Activated naive CD4-positive, alpha-beta T cell treated with anti-CD3 and anti-CD28 coated beads, Interleukin-2, amount 10 ng/mL, durations not matched to agents 7 days and 5 days (primary cell): ENCODE measurements at regions not wholly inside any gene's neighbourhood (a gene's known extent, or its start where the extent isn't known, plus 50 kb on each side); places are given as distances from the start of the nearest gene placed in this dataset.
"Not testable (repeated sequence)": the region's sequence is repeated elsewhere in the genome, so short reads cannot be mapped to it uniquely, and the experiment has no call there.

Experiments
- CTCF ChIA-PET: fragments of 350-600 bp; sonication (Branson Sonifier 250); formaldehyde crosslinking; loops from one replicate; lab custom pipeline; 2021; ENCODE audit warnings: antibody characterized with exemption; lab: Charles Lee
- DNase-seq: peaks from one replicate; pipeline ENCODE4 v3.0.0-alpha.2; 2020
- H3K27ac Mint-ChIP-seq: one replicate; pipeline ENCODE4 v1.8.0; 2021; ENCODE audit warnings: mild to moderate bottlenecking, moderate library complexity, mixed read lengths
- H3K27me3 Mint-ChIP-seq: one replicate; pipeline ENCODE4 v1.8.0; 2021; ENCODE audit warnings: mild to moderate bottlenecking, mixed read lengths
- H3K36me3 Mint-ChIP-seq: one replicate; pipeline ENCODE4 v1.8.0; 2021; ENCODE audit warnings: mixed read lengths
- H3K4me1 Mint-ChIP-seq: one replicate; pipeline ENCODE4 v1.8.0; 2021; ENCODE audit warnings: mixed read lengths
- H3K4me3 Mint-ChIP-seq: one replicate; pipeline ENCODE4 v1.8.0; 2021; ENCODE audit warnings: mild to moderate bottlenecking, moderate library complexity, mixed read lengths
- H3K9me3 Mint-ChIP-seq: one replicate; pipeline ENCODE4 v1.8.0; 2021; ENCODE audit warnings: mixed read lengths

DNA sequence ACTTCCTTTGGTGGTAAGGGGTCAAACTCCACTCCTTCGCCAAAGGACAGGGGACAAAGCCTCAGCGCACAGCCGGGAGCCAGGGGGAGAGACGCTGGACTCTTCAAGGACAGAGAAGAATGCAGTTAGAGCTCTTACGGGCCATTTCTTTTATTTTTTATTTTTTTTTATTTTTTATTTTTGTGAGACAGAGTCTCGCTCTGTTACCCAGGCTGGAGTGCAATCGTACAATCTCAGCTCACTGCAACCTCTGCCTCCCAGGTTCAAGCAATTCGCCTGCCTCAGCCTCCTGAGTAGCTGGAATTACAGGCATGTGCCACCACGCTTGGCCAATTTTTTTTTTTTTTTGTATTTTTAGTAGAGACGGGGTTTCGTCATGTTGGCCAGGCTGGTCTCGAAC is 93.2 kb upstream of the RPH3AL start, which contains the start of gene RFLNB:
Gene RFLNB, minus strand, starts transcription at position 101 of the 400 bp plus-strand sequence.
- DNase-seq, H3K27me3 Mint-ChIP-seq, H3K9me3 Mint-ChIP-seq, H3K4me3 Mint-ChIP-seq: not testable (repeated sequence)
- peaks cover 50% of the 10 kb centered on the region for H3K36me3 Mint-ChIP-seq
- H3K27ac Mint-ChIP-seq, result peak within 1 kb of the TSS; percentile 33
- CTCF ChIA-PET, result interaction anchor here (0.6 kb wide), 1 partner anchor 27 kb away, joined by 4 read pairs; no protein-coding TSS in a partner anchor
- peaks cover 18% of the 10 kb centered on the region for H3K4me1 Mint-ChIP-seq

DNA sequence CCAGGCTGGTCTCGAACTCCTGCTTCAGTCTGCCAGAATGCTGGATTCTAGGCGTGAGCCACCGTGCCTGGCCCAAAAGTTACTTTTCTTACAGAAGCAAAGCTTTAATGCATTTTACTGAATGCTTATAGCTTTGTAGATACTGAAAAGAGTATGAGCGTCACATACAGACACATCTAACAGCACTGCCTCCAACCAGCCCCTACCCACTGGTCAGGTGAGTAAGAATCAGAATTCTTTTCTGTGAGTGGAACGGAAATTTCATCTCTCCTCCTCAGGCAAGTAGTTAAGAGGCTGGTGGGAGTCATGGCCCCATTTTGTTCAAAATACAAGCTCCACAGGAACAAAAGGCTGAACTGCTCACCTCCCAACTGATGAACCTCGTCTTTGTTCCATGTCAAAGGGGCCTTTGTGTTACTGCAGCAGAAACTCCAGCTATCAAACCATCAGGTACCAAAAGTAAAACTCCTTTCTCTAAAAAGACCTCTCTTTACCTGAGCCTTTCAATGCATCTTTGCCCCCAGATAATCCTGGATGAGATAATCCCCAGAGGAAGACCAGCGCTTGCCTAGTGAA is 92.4 kb upstream of the RPH3AL start:
- Mint-ChIP-seq H3K36me3 (peaks cover 57% of the 10 kb centered on the region), H3K9me3 (no peaks in the 10 kb centered on the region), H3K4me1 (peaks cover 21% of the 10 kb centered on the region), H3K27ac (peak overlapping the region; percentile 33), H3K4me3 (no peak overlapping the region), H3K27me3 (no peaks in the 10 kb centered on the region)
- CTCF ChIA-PET, result interaction anchor here (1.4 kb wide), 1 partner anchor 32 kb away, joined by 4 read pairs; no protein-coding TSS in a partner anchor
- no peak for DNase-seq

DNA sequence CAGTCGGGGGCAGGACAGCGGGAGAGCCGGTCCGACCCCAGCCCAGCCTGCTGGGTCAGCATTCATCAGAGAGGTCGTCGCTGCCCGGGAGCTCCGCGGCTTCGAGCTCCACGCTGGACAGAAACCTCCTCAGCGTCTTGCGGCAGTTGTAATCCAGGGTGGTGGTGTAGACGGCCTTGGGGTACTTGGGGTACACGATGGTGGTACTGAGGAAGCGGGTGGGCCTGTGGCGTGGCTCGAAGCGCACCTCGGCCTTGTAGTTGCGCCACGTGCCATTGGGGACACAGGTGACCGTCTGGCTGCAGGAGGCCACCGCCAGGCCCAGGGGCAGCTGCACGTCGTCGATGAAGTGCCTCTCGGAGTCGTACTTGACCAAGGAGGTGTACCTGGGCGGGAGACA is 90.5 kb upstream of the RPH3AL start:
- H3K4me3 Mint-ChIP-seq, result no peak overlapping the region
- H3K36me3 Mint-ChIP-seq, result peaks cover 71% of the 10 kb centered on the region
- H3K27ac Mint-ChIP-seq, result no peak overlapping the region
- peaks cover 21% of the 10 kb centered on the region for H3K4me1 Mint-ChIP-seq
- H3K27me3 Mint-ChIP-seq, result no peaks in the 10 kb centered on the region
- CTCF ChIA-PET, result interaction anchor here (0.5 to 0.9 kb wide), 2 partner anchors 19 to 31 kb away, joined by 3 read pairs; no protein-coding TSS in a partner anchor
- H3K9me3 Mint-ChIP-seq, result no peaks in the 10 kb centered on the region
- no peak for DNase-seq

DNA sequence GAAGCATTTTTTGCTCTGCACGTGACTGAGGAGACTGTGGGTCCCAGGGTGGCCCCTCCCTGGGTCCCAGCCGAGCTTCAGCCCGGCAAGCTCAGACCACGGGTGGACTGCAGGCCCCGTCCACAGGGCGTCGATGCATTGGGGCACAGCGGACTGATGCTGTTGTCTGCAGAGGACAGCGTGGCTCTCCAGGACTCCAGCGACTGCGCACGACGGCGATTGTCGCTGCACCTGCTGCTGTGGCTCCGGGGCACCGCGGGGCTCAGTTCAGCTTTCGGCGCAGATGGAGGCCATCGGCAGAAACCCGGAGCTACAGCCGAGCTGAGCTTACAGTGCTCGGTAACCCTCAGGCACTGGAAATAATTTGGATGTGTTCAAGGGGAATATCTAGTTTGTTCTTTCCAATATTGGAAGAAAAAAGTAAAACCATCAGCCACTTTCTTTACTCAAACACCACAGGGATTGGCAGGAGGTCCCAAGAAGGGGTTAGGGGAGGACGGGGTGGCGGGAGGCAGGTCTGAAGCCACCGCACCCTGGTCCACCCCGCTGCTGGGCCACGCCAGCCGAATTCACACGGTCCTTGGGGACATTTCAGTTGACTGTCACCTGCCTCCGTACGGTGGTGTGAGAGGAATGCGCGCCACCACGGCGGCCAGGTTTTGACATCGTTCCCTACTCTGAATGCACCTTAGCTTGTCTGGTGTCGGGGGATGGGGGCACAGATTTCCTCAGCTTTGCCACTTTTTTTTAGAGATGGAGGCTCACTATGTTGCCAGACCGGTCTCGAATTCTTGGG is 88.7 kb upstream of the RPH3AL start:
- H3K27ac Mint-ChIP-seq, result no peak overlapping the region
- peaks cover 7% of the 10 kb centered on the region for H3K4me1 Mint-ChIP-seq
- DNase-seq, result no peak
- peaks cover 67% of the 10 kb centered on the region for H3K36me3 Mint-ChIP-seq
- H3K4me3 Mint-ChIP-seq, result no peak overlapping the region
- peaks cover 2% of the 10 kb centered on the region for H3K9me3 Mint-ChIP-seq
- CTCF ChIA-PET, result no interaction called here
- H3K27me3 Mint-ChIP-seq, result no peaks in the 10 kb centered on the region

DNA sequence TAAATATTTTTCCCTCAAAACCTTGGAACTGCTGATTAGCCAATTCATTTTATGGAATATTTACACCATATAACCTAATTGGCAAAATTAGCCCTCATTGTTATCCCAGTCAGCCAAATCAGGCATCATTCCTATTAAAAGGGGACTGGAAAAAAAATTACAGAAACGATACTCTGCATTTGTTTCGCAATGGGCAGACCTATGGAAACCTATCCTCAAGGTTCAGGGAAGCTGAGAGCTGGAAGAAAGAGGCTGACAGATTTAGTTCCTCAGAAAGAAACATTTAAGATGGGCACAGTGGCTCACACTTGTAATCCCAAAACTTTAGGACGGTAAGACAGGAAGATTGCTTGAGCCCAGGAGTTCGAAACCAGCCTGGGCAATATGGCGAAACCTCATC is 85.6 kb upstream of the RPH3AL start:
- peaks cover 6% of the 10 kb centered on the region for H3K4me1 Mint-ChIP-seq
- H3K27me3 Mint-ChIP-seq, result peaks cover 2% of the 10 kb centered on the region
- CTCF ChIA-PET, result no interaction called here
- no peak overlapping the region for H3K27ac Mint-ChIP-seq
- DNase-seq, result no peak
- H3K36me3 Mint-ChIP-seq, result peaks cover 58% of the 10 kb centered on the region
- no peak overlapping the region for H3K4me3 Mint-ChIP-seq
- H3K9me3 Mint-ChIP-seq, result peaks cover 13% of the 10 kb centered on the region

DNA sequence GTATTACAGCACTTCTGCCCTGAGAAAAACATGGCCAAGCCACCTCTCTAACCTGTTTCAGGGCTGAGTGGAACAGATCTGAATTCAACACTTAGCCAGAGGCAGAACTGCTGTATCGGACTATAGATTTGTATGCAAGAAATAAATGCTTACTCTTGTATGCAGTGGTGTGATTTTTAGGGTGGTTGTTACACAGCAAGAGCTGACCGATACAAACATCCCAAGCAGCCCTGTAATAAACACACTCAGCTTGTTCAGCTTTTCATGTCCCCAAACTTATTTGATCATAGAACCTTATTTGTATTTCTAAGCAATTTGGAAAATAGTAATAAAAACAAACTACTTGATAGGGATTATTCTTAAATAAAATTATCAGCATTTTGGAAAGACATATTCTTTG is 84.9 kb upstream of the RPH3AL start:
- H3K27me3 Mint-ChIP-seq, result peaks cover 4% of the 10 kb centered on the region
- peaks cover 13% of the 10 kb centered on the region for H3K9me3 Mint-ChIP-seq
- no peak overlapping the region for H3K4me3 Mint-ChIP-seq
- no peak for DNase-seq
- CTCF ChIA-PET, result no interaction called here
- H3K4me1 Mint-ChIP-seq, result peaks cover 6% of the 10 kb centered on the region
- H3K36me3 Mint-ChIP-seq, result peaks cover 52% of the 10 kb centered on the region
- no peak overlapping the region for H3K27ac Mint-ChIP-seq

DNA sequence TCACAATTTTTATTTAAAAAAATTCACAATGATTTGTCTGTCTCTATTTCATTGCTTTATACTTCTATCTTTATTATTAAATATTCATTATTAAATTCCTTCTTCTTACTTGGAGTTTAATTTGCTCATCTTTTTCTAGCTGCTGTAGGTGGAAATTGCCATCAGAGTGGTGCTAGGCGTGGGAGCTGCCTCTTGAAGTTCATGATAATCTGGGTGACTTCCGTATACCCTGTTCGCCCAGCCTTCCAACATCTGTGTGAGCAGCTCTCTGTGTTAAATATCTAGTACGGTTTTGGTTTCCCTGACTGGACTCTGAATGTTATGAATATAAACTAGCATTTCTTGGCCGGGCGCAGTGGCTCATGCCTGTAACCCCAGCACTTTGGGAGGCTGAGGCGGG is 84.0 kb upstream of the RPH3AL start:
- Mint-ChIP-seq H3K27ac (no peak overlapping the region), H3K4me1 (peaks cover 6% of the 10 kb centered on the region), H3K9me3 (peaks cover 13% of the 10 kb centered on the region), H3K4me3 (no peak overlapping the region), H3K36me3 (peaks cover 46% of the 10 kb centered on the region), H3K27me3 (peaks cover 4% of the 10 kb centered on the region)
- CTCF ChIA-PET, result no interaction called here
- no peak for DNase-seq

DNA sequence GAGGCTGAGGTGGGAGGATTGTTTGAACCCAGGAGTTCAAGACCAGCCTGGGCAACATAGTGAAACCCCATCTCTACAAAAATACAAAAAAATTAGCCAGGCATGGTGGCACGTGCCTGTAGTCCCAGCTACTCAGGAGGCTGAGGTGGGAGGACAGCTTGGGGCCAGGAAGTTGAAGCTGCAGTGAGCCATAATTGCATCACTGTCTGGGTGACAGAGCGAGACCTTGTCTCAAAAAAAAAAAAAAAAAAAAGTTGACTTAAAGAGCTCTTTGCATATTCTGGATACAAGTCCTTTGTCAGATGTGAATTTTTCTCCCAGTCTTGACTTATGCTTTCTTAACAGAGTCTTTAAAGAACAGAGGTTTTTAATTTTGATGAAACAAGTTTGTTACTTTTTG is 79.9 kb upstream of the RPH3AL start:
- H3K4me1 Mint-ChIP-seq, H3K27ac Mint-ChIP-seq, H3K27me3 Mint-ChIP-seq, CTCF ChIA-PET, H3K4me3 Mint-ChIP-seq, DNase-seq: not testable (repeated sequence)
- H3K36me3 Mint-ChIP-seq, result peaks cover 26% of the 10 kb centered on the region
- H3K9me3 Mint-ChIP-seq, result peaks cover 31% of the 10 kb centered on the region

DNA sequence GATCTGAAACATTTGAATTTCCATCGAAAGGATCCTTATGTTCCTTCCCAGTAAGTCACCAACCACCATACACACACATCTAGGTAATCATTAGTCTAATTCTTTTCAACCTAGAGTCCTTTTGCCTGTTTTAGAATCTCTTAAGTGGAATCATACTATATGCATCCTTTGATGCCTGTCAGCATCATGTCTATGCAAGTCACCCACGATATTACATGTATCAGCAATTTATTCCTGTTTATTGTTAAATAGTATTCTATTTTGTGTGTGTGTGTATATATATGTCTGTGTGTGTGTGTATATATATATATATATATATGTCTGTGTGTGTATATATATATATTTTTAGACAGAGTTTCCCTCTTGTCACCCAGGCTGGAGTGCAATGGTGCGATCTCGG is 78.9 kb upstream of the RPH3AL start:
- peaks cover 3% of the 10 kb centered on the region for H3K4me1 Mint-ChIP-seq
- H3K4me3 Mint-ChIP-seq, result no peak overlapping the region
- no peak for DNase-seq
- H3K36me3 Mint-ChIP-seq, result peaks cover 18% of the 10 kb centered on the region
- peaks cover 29% of the 10 kb centered on the region for H3K9me3 Mint-ChIP-seq
- H3K27me3 Mint-ChIP-seq, result peaks cover 4% of the 10 kb centered on the region
- H3K27ac Mint-ChIP-seq, result no peak overlapping the region
- CTCF ChIA-PET, result interaction anchor here (0.7 kb wide), 1 partner anchor 20 kb away, joined by 3 read pairs; no protein-coding TSS in a partner anchor

DNA sequence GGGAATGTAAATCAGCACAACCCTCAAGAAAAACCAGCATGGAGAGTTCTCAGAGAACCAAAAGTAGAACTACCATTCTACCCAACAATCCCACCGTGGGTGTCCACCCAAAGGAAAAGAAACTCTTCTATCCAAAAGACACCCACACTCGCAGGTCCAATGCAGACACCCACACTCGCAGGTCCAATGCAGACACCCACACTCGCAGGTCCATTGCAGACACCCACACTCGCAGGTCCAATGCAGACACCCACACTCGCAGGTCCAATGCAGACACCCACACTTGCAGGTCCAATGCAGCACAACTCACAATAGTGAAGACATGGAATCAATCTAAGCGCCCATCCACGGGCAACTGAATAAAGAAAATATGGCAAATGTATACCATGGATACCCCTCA is 77.0 kb upstream of the RPH3AL start:
- CTCF ChIA-PET, result no interaction called here
- H3K27me3 Mint-ChIP-seq, result peaks cover 4% of the 10 kb centered on the region
- no peak overlapping the region for H3K27ac Mint-ChIP-seq
- no peak overlapping the region for H3K4me3 Mint-ChIP-seq
- DNase-seq, result no peak
- peaks cover 3% of the 10 kb centered on the region for H3K4me1 Mint-ChIP-seq
- H3K9me3 Mint-ChIP-seq, result peaks cover 20% of the 10 kb centered on the region
- peaks cover 12% of the 10 kb centered on the region for H3K36me3 Mint-ChIP-seq

DNA sequence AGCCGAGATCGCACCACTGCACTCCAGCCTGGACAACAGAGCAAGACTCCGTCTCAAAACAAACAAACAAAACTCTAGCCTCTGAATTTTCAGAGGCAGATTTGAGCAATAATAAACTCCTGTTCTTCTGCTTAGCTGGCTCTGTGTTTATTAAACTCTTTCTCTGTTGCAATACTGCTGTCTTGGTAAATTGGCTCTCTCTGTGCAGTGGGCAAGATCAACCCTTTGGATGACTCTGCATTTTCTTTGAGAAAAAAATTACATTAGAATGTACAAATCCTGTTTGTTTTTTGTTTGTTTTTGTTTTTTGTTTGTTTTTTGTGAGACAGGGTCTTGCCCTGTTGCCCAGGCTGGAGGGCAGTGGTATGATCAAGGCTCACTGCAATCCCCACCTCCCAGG is 75.8 kb upstream of the RPH3AL start:
- no peak for DNase-seq
- H3K36me3 Mint-ChIP-seq, result peaks cover 11% of the 10 kb centered on the region
- CTCF ChIA-PET, result no interaction called here
- H3K27me3 Mint-ChIP-seq, result peaks cover 6% of the 10 kb centered on the region
- peaks cover under 1% of the 10 kb centered on the region for H3K4me1 Mint-ChIP-seq
- H3K27ac Mint-ChIP-seq, result no peak overlapping the region
- H3K9me3 Mint-ChIP-seq, result peaks cover 19% of the 10 kb centered on the region
- H3K4me3 Mint-ChIP-seq, result no peak overlapping the region

DNA sequence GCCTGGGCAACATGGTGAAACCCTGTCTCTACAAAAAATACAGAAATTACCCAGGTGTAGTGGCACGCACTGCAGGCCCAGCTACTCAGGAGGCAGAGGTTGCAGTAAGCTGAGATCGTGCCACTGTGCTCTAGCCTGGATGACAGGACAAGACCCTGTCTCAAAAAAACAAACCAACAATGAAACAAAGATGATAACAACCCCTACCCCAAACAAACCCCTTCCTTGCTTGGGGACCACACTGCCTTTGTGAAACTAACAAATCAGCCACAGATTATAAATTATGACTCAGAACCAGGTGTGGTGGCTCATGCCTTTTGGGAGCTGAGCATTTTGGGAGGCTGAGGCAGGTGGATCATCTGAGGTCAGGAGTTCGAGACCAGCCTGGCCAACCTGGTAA is 75.3 kb upstream of the RPH3AL start:
- CTCF ChIA-PET, result no interaction called here
- Mint-ChIP-seq H3K27ac (no peak overlapping the region), H3K4me1 (peaks cover 4% of the 10 kb centered on the region), H3K36me3 (peaks cover 10% of the 10 kb centered on the region), H3K9me3 (peaks cover 18% of the 10 kb centered on the region), H3K4me3 (no peak overlapping the region), H3K27me3 (peaks cover 6% of the 10 kb centered on the region)
- no peak for DNase-seq

DNA sequence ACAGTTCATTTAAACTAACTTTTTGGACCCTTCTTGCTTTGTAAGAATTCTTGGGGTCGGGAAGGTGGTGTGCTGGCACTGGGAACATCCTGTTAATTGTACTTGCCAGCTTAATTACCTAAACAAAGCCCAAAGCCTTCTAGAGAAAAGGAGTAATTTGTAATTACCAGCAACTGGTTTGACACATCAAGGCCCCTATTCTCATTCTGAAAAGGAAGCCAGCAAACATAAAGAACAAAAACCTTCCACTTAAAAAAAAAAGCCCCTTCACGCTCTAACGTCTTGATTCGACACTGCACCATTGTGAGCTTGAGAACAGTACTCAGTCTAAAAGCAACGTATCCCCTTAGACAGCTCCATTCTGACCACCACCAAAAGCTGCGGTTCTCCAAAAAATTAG is 74.7 kb upstream of the RPH3AL start:
- no peak for DNase-seq
- CTCF ChIA-PET, result no interaction called here
- Mint-ChIP-seq H3K4me1 (peaks cover 4% of the 10 kb centered on the region), H3K9me3 (peaks cover 18% of the 10 kb centered on the region), H3K27ac (no peak overlapping the region), H3K4me3 (no peak overlapping the region), H3K27me3 (peaks cover 12% of the 10 kb centered on the region), H3K36me3 (peaks cover 10% of the 10 kb centered on the region)

DNA sequence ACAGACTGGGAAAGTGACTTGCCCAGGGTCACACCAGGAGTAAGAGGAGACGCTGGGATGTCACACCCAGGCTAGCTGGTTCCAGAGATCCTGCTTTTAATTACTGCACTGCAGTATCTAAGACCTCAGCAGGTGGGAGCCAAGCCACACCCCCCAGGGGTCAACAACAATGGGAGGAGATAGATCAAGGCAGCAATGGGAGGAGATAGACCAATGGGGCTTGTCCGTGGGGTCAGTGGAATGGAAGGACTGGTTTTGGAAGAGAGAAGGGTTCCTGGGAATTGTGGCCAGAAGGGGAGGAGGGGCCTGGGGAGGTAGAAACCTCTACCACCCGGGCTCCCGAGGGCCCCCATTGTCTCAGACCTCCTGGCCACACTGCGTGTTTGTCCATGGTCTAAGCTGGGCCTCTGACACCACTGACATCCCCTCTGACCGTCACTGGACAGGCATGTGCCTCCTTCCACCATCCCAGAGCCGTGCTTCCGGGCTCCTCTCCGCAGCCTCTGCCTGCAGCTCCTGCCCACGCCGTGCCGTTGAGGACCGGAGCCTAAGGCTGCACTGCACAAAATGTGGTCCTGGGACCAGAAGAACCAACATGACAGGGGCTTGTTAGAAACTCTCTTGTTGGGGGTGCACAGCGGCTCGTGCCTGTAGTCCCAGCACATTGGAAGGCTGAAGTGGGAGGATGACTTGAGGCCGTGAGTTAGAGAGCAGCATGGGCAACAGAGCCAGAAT is 69.8 kb upstream of the RPH3AL start:
- peaks cover 49% of the 10 kb centered on the region for H3K4me1 Mint-ChIP-seq
- H3K27me3 Mint-ChIP-seq, result peaks cover 15% of the 10 kb centered on the region
- H3K9me3 Mint-ChIP-seq, result peaks cover 5% of the 10 kb centered on the region
- H3K27ac Mint-ChIP-seq, result no peak overlapping the region
- CTCF ChIA-PET, result interaction anchor here (0.6 to 0.7 kb wide), 2 partner anchors 11 to 275 kb away, joined by 3 to 4 read pairs; no protein-coding TSS in a partner anchor
- no peak overlapping the region for H3K4me3 Mint-ChIP-seq
- H3K36me3 Mint-ChIP-seq, result peaks cover 9% of the 10 kb centered on the region
- DNase-seq, result no peak
